ENCODE measurements at regions not wholly inside any gene's neighbourhood (a gene's known extent, or its start where the extent isn't known, plus 50 kb on each side); places are given as distances from the start of the nearest gene placed in this dataset.
"Not testable (repeated sequence)": the region's sequence is repeated elsewhere in the genome, so short reads cannot be mapped to it uniquely, and the experiment has no call there.

- Mint-ChIP-seq H3K4me1 (peaks cover 53 to 76% (median 63%) of the 10 kb centered on the region in 4 donors), H3K27me3 (no peaks in the 10 kb centered on the region), H3K27ac (peak overlapping the region; percentile 99 to 100 (median 100)), H3K9me3 (peaks cover 0 to 7% (median 4%) of the 10 kb centered on the region in 8 donors), H3K36me3 (peaks cover 6 to 23% of the 10 kb centered on the region in 2 donors), H3K4me3 (peak overlapping the region; percentile 73 to 86 (median 79))
- intact Hi-C loops (cut with micrococcal nuclease): loop anchor here (1.0 to 2.0 kb wide), 10 partner anchors 66 to 717 kb away; no protein-coding TSS in a partner anchor
- Histone ChIP-seq H3K27ac (ENCODE audit: low read depth, low read length) (peak overlapping the region; percentile 93), H3K36me3 (ENCODE audit: insufficient read depth, low read length) (no peaks in the 10 kb centered on the region), H3K4me3 (ENCODE audit: low read length in 2 of 2) (peak overlapping the region in 1 of 2 donors; percentile 11), H3K9me3 (ENCODE audit: control insufficient read depth in 1 of 2, low read length in 2 of 2) (no peaks in the 10 kb centered on the region), H3K4me1 (ENCODE audit: insufficient read depth, low read length) (peaks cover 73% of the 10 kb centered on the region), H3K27me3 (ENCODE audit: insufficient read depth, low read length) (no peaks in the 10 kb centered on the region)
- ChIA-PET POLR2A (ENCODE audit: partially characterized antibody) (interaction anchor here (0.7 to 7.4 kb wide), 45 partner anchors 8 to 717 kb away, joined by 3 to 239 read pairs (median 5); partner anchors contain the start of gene BTG1), CTCF (ENCODE audit: partially characterized antibody) (interaction anchor here (1.0 to 4.6 kb wide), 7 partner anchors 11 to 532 kb away, joined by 3 to 45 read pairs (median 4); partner anchors contain the start of gene BTG1)
- DNase-seq: peak; percentile 37 to 88 (median 62)
Measured at GRCh38 chr12:91877456-91878235, 268.0 kb downstream of the BTG1 start.

GRCh38 chr12:91877022-91877421, 268.6 kb downstream of the BTG1 start:
- Mint-ChIP-seq H3K27me3 (no peaks in the 10 kb centered on the region), H3K36me3 (peaks cover 9 to 23% of the 10 kb centered on the region in 2 donors), H3K27ac (peak overlapping the region; percentile 99 to 100 (median 100)), H3K4me1 (peaks cover 54 to 79% (median 64%) of the 10 kb centered on the region in 4 donors), H3K4me3 (peak overlapping the region; percentile 73 to 86 (median 79)), H3K9me3 (peaks cover 0 to 9% (median 4%) of the 10 kb centered on the region in 8 donors)
- H3K4me1 ChIP-seq (ENCODE audit: insufficient read depth, low read length): peaks cover 76% of the 10 kb centered on the region
- H3K9me3 ChIP-seq (ENCODE audit: control insufficient read depth in 1 of 2, low read length in 2 of 2): no peaks in the 10 kb centered on the region
- POLR2A ChIA-PET (ENCODE audit: partially characterized antibody): interaction anchor here (0.6 to 7.4 kb wide), 48 partner anchors 9 to 1052 kb away, joined by 3 to 239 read pairs (median 4); partner anchors contain the start of genes BTG1 and EEA1
- intact Hi-C loops (cut with micrococcal nuclease): loop anchor here (1.0 to 2.0 kb wide), 10 partner anchors 66 to 717 kb away; no protein-coding TSS in a partner anchor
- no peaks in the 10 kb centered on the region for H3K36me3 ChIP-seq (ENCODE audit: insufficient read depth, low read length)
- peak overlapping the region; percentile 93 for H3K27ac ChIP-seq (ENCODE audit: low read depth, low read length)
- peak; percentile 87 to 98 (median 93) for DNase-seq
- CTCF ChIA-PET (ENCODE audit: partially characterized antibody): interaction anchor here (0.7 to 4.6 kb wide), 10 partner anchors 10 to 532 kb away, joined by 3 to 45 read pairs (median 4); no protein-coding TSS in a partner anchor
- no peaks in the 10 kb centered on the region for H3K27me3 ChIP-seq (ENCODE audit: insufficient read depth, low read length)
- peak overlapping the region; percentile 9 to 14 for H3K4me3 ChIP-seq (ENCODE audit: low read length in 2 of 2)

GRCh38 chr12:91875671-91876070, 270.0 kb downstream of the BTG1 start:
- H3K4me3 ChIP-seq (ENCODE audit: low read length in 2 of 2); H3K9me3 ChIP-seq (ENCODE audit: control insufficient read depth in 1 of 2, low read length in 2 of 2); H3K36me3 ChIP-seq (ENCODE audit: insufficient read depth, low read length); H3K27me3 Mint-ChIP-seq; H3K27me3 ChIP-seq (ENCODE audit: insufficient read depth, low read length); DNase-seq: not testable (repeated sequence)
- intact Hi-C loops (cut with micrococcal nuclease): loop anchor here (2.0 kb wide), 5 partner anchors 159 to 695 kb away; no protein-coding TSS in a partner anchor
- H3K4me1 Mint-ChIP-seq: peaks cover 63 to 88% (median 73%) of the 10 kb centered on the region in 4 donors
- peaks cover 0 to 10% (median 4%) of the 10 kb centered on the region in 8 donors for H3K9me3 Mint-ChIP-seq
- ChIA-PET POLR2A (ENCODE audit: partially characterized antibody) (interaction anchor here (1.9 to 7.4 kb wide), 9 partner anchors 7 to 268 kb away, joined by 6 to 239 read pairs (median 24); partner anchors contain the start of gene BTG1), CTCF (ENCODE audit: partially characterized antibody) (interaction anchor here (1.4 to 4.6 kb wide), 2 partner anchors 63 to 155 kb away, joined by 4 to 45 read pairs; no protein-coding TSS in a partner anchor)
- H3K4me1 ChIP-seq (ENCODE audit: insufficient read depth, low read length): peaks cover 86% of the 10 kb centered on the region
- H3K4me3 Mint-ChIP-seq: peak overlapping the region in 4 of 8 donors; percentile 78 to 86 (median 83)
- H3K27ac ChIP-seq (ENCODE audit: low read depth, low read length): peak overlapping the region; percentile 93
- peak overlapping the region; percentile 99 to 100 (median 100) for H3K27ac Mint-ChIP-seq
- H3K36me3 Mint-ChIP-seq: peaks cover 13 to 27% of the 10 kb centered on the region in 2 donors

- intact Hi-C loops (cut with micrococcal nuclease): no loop called here
- no peak overlapping the region for H3K27ac ChIP-seq (ENCODE audit: low read depth, low read length)
- peak overlapping the region; percentile 35 to 100 (median 100) for H3K27ac Mint-ChIP-seq
Measured at GRCh38 chr12:91874086-91874865, 271.4 kb downstream of the BTG1 start.

GRCh38 chr12:91871751-91872150, 273.9 kb downstream of the BTG1 start:
- peaks cover 0 to 11% (median 5%) of the 10 kb centered on the region in 8 donors for H3K9me3 Mint-ChIP-seq
- intact Hi-C loops (cut with micrococcal nuclease): no loop called here
- peaks cover 45 to 74% (median 57%) of the 10 kb centered on the region in 4 donors for H3K4me1 Mint-ChIP-seq
- Histone ChIP-seq H3K27me3 (ENCODE audit: insufficient read depth, low read length) (no peaks in the 10 kb centered on the region), H3K4me3 (ENCODE audit: low read length in 2 of 2) (no peak overlapping the region), H3K27ac (ENCODE audit: low read depth, low read length) (peak overlapping the region; percentile 56), H3K36me3 (ENCODE audit: insufficient read depth, low read length) (no peaks in the 10 kb centered on the region), H3K4me1 (ENCODE audit: insufficient read depth, low read length) (peaks cover 64% of the 10 kb centered on the region), H3K9me3 (ENCODE audit: control insufficient read depth in 1 of 2, low read length in 2 of 2) (no peaks in the 10 kb centered on the region)
- H3K27me3 Mint-ChIP-seq: no peaks in the 10 kb centered on the region
- peak overlapping the region; percentile 83 to 99 (median 94) for H3K27ac Mint-ChIP-seq
- peaks cover 13% of the 10 kb centered on the region in 2 donors for H3K36me3 Mint-ChIP-seq
- peak overlapping the region; percentile 1 to 81 (median 42) for H3K4me3 Mint-ChIP-seq
- POLR2A ChIA-PET (ENCODE audit: partially characterized antibody): interaction anchor here (1.2 to 3.3 kb wide), 5 partner anchors 60 to 274 kb away, joined by 3 to 33 read pairs (median 8); partner anchors contain the start of gene BTG1
- DNase-seq: no peak
- CTCF ChIA-PET (ENCODE audit: partially characterized antibody): interaction anchor here (0.6 to 2.9 kb wide), 3 partner anchors 45 to 272 kb away, joined by 3 to 12 read pairs (median 3); no protein-coding TSS in a partner anchor

More at GRCh38 chr12:91874086-91874865, 271.4 kb downstream of the BTG1 start:
- CTCF ChIA-PET (ENCODE audit: partially characterized antibody): interaction anchor here (4.6 kb wide), 1 partner anchor 62 kb away, joined by 45 read pairs; no protein-coding TSS in a partner anchor
- Mint-ChIP-seq H3K4me3 (peak overlapping the region in 2 of 8 donors; percentile 28 to 30), H3K9me3 (peaks cover 0 to 10% (median 4%) of the 10 kb centered on the region in 8 donors), H3K4me1 (peaks cover 57 to 83% (median 67%) of the 10 kb centered on the region in 4 donors), H3K27me3 (no peaks in the 10 kb centered on the region), H3K36me3 (peaks cover 13 to 27% of the 10 kb centered on the region in 2 donors)
- H3K4me1 ChIP-seq (ENCODE audit: insufficient read depth, low read length): peaks cover 85% of the 10 kb centered on the region
- H3K36me3 ChIP-seq (ENCODE audit: insufficient read depth, low read length): no peaks in the 10 kb centered on the region
- no peak for DNase-seq
- H3K27me3 ChIP-seq (ENCODE audit: insufficient read depth, low read length): no peaks in the 10 kb centered on the region
- no peak overlapping the region for H3K4me3 ChIP-seq (ENCODE audit: low read length in 2 of 2)
- POLR2A ChIA-PET (ENCODE audit: partially characterized antibody): interaction anchor here (0.6 to 7.4 kb wide), 8 partner anchors 9 to 613 kb away, joined by 3 to 239 read pairs (median 6); partner anchors contain the start of gene BTG1
- H3K9me3 ChIP-seq (ENCODE audit: control insufficient read depth in 1 of 2, low read length in 2 of 2): no peaks in the 10 kb centered on the region

Data from CD4-positive, alpha-beta memory T cell (primary cell).